Heart right ventricle (tissue), 16 donors: ENCODE measurements at regions not wholly inside any gene's neighbourhood (a gene's known extent, or its start where the extent isn't known, plus 50 kb on each side); places are given as distances from the start of the nearest gene placed in this dataset.

Experiments
- ATAC-seq, 8 donors: fragments of 200-7000 bp; cut with Tn5 transposase; one replicate each; pipeline ENCODE4 v1.9.1; 2020; ENCODE audit warnings: mild to moderate bottlenecking in 8 of 8, moderate library complexity in 8 of 8, moderate number of reproducible peaks in 1 of 8
- DNase-seq, 2 donors: peaks; one replicate each; pipeline ENCODE4 v3.0.0-alpha.2; 2020
- H3K27ac ChIP-seq, 10 donors: fragments of 200-600 bp; sonication (generic) in 2 of 10; one replicate each; pipeline versions ENCODE4 v1.5.0 to v1.8.0; 2020 to 2022; ENCODE audit warnings: mild to moderate bottlenecking in 3 of 10
- H3K27me3 ChIP-seq, 7 donors: fragments of 200-600 bp; one replicate each; pipeline ENCODE4 v1.8.0; 2021 to 2022; ENCODE audit warnings: mild to moderate bottlenecking in 2 of 7
- H3K36me3 ChIP-seq, 9 donors: fragments of 200-600 bp; sonication (generic) in 1 of 9; one replicate each; pipeline versions ENCODE4 v1.5.0 to v1.8.0; 2020 to 2022; ENCODE audit warnings: mild to moderate bottlenecking in 2 of 9
- H3K4me1 ChIP-seq, 9 donors: fragments of 200-600 bp; sonication (generic) in 1 of 9; one replicate each; pipeline versions ENCODE4 v1.5.0 to v1.8.0; 2020 to 2022; ENCODE audit warnings: mild to moderate bottlenecking in 4 of 9
- H3K4me3 ChIP-seq, 10 donors: fragments of 200-600 bp; sonication (generic) in 2 of 10; one replicate each; pipeline versions ENCODE4 v1.5.0 to v1.8.0; 2020 to 2022; ENCODE audit warnings: mild to moderate bottlenecking in 7 of 10, moderate library complexity in 2 of 10
- H3K9me3 ChIP-seq, 11 donors: fragments of 200-600 bp in 10 of 11; sonication (generic) in 2 of 11; one replicate each; pipeline versions ENCODE4 v1.5.0 to v1.8.0; 2013 to 2022; ENCODE audit warnings: mild to moderate bottlenecking in 2 of 11, control low read depth in 1 of 11, moderate library complexity in 1 of 11
- WGBS, 2 donors: extraction: QIAGEN DNeasy Blood & Tissue Kit; methylation state at CpG; one replicate each; pipeline ENCODE4 v1.1.7; 2013; ENCODE audit warnings: inconsistent platforms in 1 of 2; 5-methylcytosine and 5-hydroxymethylcytosine counted together
- intact Hi-C, 10 donors: fragments of 100-400 bp; cut with DNase I; formaldehyde crosslinking; loops; one replicate each; pipeline versions ENCODE4 v1.11.1 to v1.14.2; 2022
- TF ChIP-seq, protein P1 (sequence below), 9 donors: fragments of 200-600 bp; sonication (generic) in 2 of 9; IDR thresholded peaks; one replicate each; pipeline versions ENCODE4 v1.5.0 to v1.8.0; 2021 to 2022; ENCODE audit warnings: antibody characterized with exemption in 9 of 9, mild to moderate bottlenecking in 5 of 9, moderate library complexity in 1 of 9
- donor health status: Arrhythmogenic right ventricular cardiomyopathy.
- donor health status: ischemic (EF 13 %, LVEDD 7.1; RV severe dilation, severe dysfunction).
- donor health status: healthy with polysubstance abuse.
- donor health status: DM: no; HTN: yes; CAD: no.
- donor health status: DM: no; HTN: no; CAD: no.
- donor health status: ischemic (EF 25% LVEDD 6.9; RV normal size, moderate dysfunction).
- donor health status: ischemic (EF 25% LVEDD 5.7; RV mildly dilated, moderate dysfunction).
- donor health status: healthy.
- donor health status: DM: yes; HTN: yes; CAD: no.
- donor health status: Ischemic cardiomyopathy.
- donor health status: ischemic (EF 35%, LVEDD 5.7; RV mildly dilated, moderate dysfunction).
- donor health status: nonischemic (EF 11% LVEDD 7.7; RV severe dilation, severe dysfunction).
- donor health status: DM: yes; HTN: yes; CAD: no.
- donor health status: PGD.
- donor health status: ischemic (EF 29% LVEDD 5.4; RV normal size, mild dysfunction).
- donor health status: nonischemic (EF 23%, LVEDD 6.1; RV moderate dilation, normal function).

DNA sequence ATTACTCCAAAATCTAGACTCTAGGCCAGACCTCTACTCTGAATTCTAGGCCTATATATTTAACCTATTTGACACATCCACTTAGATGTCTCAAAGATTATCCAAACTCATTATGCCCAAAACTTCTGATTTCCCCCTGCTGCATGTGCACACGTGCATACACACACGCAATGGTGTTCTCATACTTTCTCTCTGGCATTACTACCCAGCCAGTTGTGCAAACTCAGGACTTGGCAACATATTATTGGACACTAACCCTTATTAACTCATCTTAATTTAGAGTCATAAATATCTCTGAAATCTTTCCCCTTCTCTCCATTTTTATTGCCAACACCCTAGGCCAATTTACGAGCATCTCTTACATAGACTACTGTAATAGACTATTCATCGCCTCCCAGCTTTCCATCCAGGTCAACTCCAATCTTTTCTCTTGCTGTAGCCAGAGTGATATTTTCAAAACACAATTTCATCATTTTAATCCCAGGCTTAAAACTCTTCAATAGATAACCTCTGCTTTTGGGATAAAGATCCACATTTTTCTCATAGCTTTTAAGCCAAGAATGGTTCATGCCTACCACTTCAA lies 141.2 kb upstream of the VLDLR start:
- Histone ChIP-seq H3K36me3 (no peaks in the 10 kb centered on the region), H3K9me3 (no peaks in the 10 kb centered on the region), H3K27ac (no peak overlapping the region), H3K4me3 (no peak overlapping the region), H3K27me3 (no peaks in the 10 kb centered on the region), H3K4me1 (peaks cover 0 to 18% (median 0%) of the 10 kb centered on the region in 9 donors)
- DNase-seq (no peak), ATAC-seq (peak in 4 of 8 donors; percentile 47 to 61 (median 47))
- WGBS, 2 donors, result 84 to 89% methylated on average over 4 of the region's 4 CpGs
- intact Hi-C loops, result no loop called here
- TF ChIP-seq, protein P1, sequence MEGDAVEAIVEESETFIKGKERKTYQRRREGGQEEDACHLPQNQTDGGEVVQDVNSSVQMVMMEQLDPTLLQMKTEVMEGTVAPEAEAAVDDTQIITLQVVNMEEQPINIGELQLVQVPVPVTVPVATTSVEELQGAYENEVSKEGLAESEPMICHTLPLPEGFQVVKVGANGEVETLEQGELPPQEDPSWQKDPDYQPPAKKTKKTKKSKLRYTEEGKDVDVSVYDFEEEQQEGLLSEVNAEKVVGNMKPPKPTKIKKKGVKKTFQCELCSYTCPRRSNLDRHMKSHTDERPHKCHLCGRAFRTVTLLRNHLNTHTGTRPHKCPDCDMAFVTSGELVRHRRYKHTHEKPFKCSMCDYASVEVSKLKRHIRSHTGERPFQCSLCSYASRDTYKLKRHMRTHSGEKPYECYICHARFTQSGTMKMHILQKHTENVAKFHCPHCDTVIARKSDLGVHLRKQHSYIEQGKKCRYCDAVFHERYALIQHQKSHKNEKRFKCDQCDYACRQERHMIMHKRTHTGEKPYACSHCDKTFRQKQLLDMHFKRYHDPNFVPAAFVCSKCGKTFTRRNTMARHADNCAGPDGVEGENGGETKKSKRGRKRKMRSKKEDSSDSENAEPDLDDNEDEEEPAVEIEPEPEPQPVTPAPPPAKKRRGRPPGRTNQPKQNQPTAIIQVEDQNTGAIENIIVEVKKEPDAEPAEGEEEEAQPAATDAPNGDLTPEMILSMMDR (IDR thresholded peaks at IDR 0.05), result no peak

DNA sequence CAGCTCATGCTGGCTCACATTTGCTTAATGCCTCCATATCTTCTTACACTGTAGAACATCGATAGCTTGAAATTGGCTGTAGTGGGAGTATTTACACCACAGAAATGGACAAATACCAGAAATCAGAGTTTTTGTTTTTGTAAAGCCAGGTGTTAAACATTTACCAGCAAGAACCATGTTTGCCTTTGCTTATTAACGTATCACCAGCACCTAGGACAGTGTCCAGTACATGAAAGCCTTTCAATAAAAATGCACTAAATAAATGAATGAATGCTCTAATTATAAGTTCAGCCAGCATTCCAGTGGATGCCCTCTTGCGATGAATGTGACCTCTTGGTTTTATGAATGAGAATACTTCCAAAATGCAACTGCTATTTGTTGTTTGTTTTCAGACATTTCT lies 140.4 kb upstream of the VLDLR start:
- Histone ChIP-seq H3K9me3 (no peaks in the 10 kb centered on the region), H3K4me3 (no peak overlapping the region), H3K36me3 (no peaks in the 10 kb centered on the region), H3K4me1 (peaks cover 0 to 22% (median 0%) of the 10 kb centered on the region in 9 donors), H3K27ac (no peak overlapping the region), H3K27me3 (no peaks in the 10 kb centered on the region)
- ATAC-seq (no peak), DNase-seq (no peak)
- WGBS, 2 donors, result 84 to 92% methylated on average over 3 of the region's 3 CpGs
- intact Hi-C loops, result no loop called here
- TF ChIP-seq, protein P1 (IDR thresholded peaks at IDR 0.05), result no peak

GRCh38 chr9:2486988-2487387 lies 134.6 kb upstream of the VLDLR start:
- H3K4me1 ChIP-seq, result peaks cover 3 to 36% (median 10%) of the 10 kb centered on the region in 9 donors
- peak in 4 of 8 donors; percentile 15 to 87 (median 78) for ATAC-seq
- H3K27me3 ChIP-seq, result no peaks in the 10 kb centered on the region
- H3K9me3 ChIP-seq, result no peaks in the 10 kb centered on the region
- intact Hi-C loops, result loop anchor here in 1 of 10 donors (5.0 kb wide), 1 partner anchor 135 kb away; the partner anchor contains the start of gene VLDLR
- no peak overlapping the region for H3K4me3 ChIP-seq
- no peak for DNase-seq
- H3K27ac ChIP-seq, result peak overlapping the region in 9 of 10 donors; percentile 0 to 56 (median 27)
- H3K36me3 ChIP-seq, result no peaks in the 10 kb centered on the region
- TF ChIP-seq, protein P1 (IDR thresholded peaks at IDR 0.05), result no peak

GRCh38 chr9:2489838-2490314 lies 131.7 kb upstream of the VLDLR start:
- TF ChIP-seq, protein P1 (IDR thresholded peaks at IDR 0.05), result no peak
- Histone ChIP-seq H3K27ac (peak overlapping the region in 8 of 10 donors; percentile 0 to 64 (median 24)), H3K27me3 (no peaks in the 10 kb centered on the region), H3K9me3 (no peaks in the 10 kb centered on the region), H3K4me3 (no peak overlapping the region), H3K36me3 (no peaks in the 10 kb centered on the region), H3K4me1 (peaks cover 3 to 58% (median 22%) of the 10 kb centered on the region in 9 donors)
- intact Hi-C loops, result loop anchor here in 6 of 10 donors (5.0 to 10.0 kb wide), 6 partner anchors 65 to 235 kb away; partner anchors contain the start of gene VLDLR (in 4 of the 6)
- peak in 1 of 2 donors; percentile 36 for DNase-seq
- ATAC-seq, result peak in 7 of 8 donors; percentile 47 to 87 (median 75)
- WGBS, 2 donors, result 38 to 50% methylated on average over 2 of the region's 2 CpGs
